ENCODE measurements at regions not wholly inside any gene's neighbourhood (a gene's known extent, or its start where the extent isn't known, plus 50 kb on each side); places are given as distances from the start of the nearest gene placed in this dataset.

DNA sequence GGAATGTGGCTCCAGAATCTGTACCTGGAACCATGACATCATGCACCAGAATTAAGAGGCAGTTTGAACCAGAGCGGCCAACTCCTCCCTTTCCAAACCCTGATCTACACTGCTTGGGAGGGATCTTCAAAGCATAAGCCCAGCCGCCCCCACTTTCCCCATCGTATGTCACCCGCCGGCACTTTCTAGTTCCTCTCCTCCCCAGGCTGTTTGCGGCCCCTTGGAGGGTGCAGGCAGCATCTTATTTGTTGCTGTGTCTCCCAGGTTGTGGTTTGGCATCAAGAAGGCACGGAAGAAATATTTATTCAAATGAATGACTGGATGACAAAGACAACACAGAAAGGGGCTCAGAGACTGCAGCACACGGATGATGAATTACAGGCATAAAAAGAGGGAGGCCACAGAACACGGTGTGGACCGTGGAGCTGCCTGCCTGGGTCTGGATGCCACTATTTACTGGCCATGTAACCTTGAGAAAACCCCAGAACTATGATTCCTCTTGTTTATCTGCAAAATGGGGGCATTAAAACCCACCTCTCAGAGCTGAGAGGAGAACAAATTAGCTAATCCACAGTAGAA lies 305.8 kb downstream of the EIPR1 start:
- TF ChIP-seq, protein P1, sequence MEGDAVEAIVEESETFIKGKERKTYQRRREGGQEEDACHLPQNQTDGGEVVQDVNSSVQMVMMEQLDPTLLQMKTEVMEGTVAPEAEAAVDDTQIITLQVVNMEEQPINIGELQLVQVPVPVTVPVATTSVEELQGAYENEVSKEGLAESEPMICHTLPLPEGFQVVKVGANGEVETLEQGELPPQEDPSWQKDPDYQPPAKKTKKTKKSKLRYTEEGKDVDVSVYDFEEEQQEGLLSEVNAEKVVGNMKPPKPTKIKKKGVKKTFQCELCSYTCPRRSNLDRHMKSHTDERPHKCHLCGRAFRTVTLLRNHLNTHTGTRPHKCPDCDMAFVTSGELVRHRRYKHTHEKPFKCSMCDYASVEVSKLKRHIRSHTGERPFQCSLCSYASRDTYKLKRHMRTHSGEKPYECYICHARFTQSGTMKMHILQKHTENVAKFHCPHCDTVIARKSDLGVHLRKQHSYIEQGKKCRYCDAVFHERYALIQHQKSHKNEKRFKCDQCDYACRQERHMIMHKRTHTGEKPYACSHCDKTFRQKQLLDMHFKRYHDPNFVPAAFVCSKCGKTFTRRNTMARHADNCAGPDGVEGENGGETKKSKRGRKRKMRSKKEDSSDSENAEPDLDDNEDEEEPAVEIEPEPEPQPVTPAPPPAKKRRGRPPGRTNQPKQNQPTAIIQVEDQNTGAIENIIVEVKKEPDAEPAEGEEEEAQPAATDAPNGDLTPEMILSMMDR (IDR thresholded peaks at IDR 0.05), result no peak
- no peak for TF ChIP-seq POLR2A (IDR thresholded peaks at IDR 0.05)
